ENCODE measurements at regions not wholly inside any gene's neighbourhood (a gene's known extent, or its start where the extent isn't known, plus 50 kb on each side); places are given as distances from the start of the nearest gene placed in this dataset.

GRCh38 chr13:50715402-50716146 lies 127.9 kb downstream of the DLEU7 start:
- no peaks in the 10 kb centered on the region for H3K9me3 ChIP-seq
- H3K4me3 ChIP-seq = peak overlapping the region in 3 of 8 donors; percentile 7 to 57 (median 12)
- TF ChIP-seq POLR2AphosphoS5 (IDR thresholded peaks at IDR 0.05) = peak in 2 of 3 donors; percentile 54 to 73
- no peak for TF ChIP-seq CTCF (IDR thresholded peaks at IDR 0.05 in 8 of 11, conservative IDR thresholded peaks at IDR 0.05 in 3 of 11)
- 55 to 89% (median 72%) methylated on average over 14 of the region's 14 CpGs for WGBS, 5 donors
- H3K27me3 ChIP-seq (replicated peaks in 1 of 7) = no peaks in the 10 kb centered on the region
- H3K27ac ChIP-seq = peak overlapping the region in 7 of 8 donors; percentile 34 to 81 (median 52)
- no peaks in the 10 kb centered on the region for H3K36me3 ChIP-seq
- peak; percentile 86 for DNase-seq
- peaks cover 0 to 47% (median 27%) of the 10 kb centered on the region in 6 donors for H3K4me1 ChIP-seq
- intact Hi-C loops (cut with DNase I; ENCODE audit: low total_unique reads) = no loop called here

DNA sequence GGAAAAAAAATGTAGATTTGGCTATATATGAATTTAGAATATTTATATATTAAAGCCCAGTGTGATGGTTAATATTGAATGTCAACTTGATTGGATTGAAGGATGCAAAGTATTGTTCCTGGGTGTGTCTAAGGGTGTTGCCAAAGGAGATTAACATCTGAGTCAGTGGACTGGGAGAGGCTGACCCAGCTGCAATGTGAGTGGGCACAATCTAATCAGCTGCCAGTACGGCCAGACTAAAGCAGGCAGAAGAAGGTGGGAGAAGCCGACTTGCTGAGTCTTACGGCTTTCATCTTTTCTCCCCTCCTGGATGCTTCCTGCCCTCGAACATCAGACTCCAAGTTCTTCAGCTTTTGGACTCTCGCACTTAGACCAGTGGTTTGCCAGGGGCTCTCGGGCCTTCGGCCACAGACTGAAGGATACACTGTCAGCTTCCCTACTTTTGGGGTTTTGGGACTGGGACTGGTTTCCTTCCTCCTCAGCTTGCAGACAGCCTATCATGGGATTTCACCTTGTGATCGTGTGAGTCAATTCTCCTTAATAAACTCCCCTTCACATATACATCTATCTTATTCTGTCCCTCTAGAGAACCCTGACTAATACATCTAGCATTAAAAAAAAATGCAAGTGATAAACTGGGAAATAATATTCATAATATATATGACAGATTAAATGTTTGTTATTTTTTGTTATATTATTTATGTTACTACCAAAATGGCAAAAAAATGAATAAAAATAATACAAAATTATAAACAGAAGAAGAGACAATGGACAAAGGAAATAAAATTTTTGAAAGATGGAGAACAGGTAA lies 122.4 kb downstream of the DLEU7 start:
- TF ChIP-seq CTCF (IDR thresholded peaks at IDR 0.05 in 8 of 11, conservative IDR thresholded peaks at IDR 0.05 in 3 of 11) (no peak), POLR2A (IDR thresholded peaks at IDR 0.05) (no peak), POLR2AphosphoS5 (IDR thresholded peaks at IDR 0.05) (no peak)
- WGBS, 5 donors = 80 to 92% (median 84%) methylated on average over 8 of the region's 8 CpGs

GRCh38 chr13:50721672-50721992 lies 121.9 kb downstream of the DLEU7 start:
- H3K36me3 ChIP-seq = no peaks in the 10 kb centered on the region
- H3K9me3 ChIP-seq = no peaks in the 10 kb centered on the region
- H3K27me3 ChIP-seq (replicated peaks in 1 of 7) = no peaks in the 10 kb centered on the region
- no peak overlapping the region for H3K4me3 ChIP-seq
- WGBS, 5 donors = 50 to 82% (median 67%) methylated on average over 1 of the region's 1 CpG
- no peak overlapping the region for H3K27ac ChIP-seq
- DNase-seq = no peak
- intact Hi-C loops (cut with DNase I; ENCODE audit: low total_unique reads) = no loop called here
- peaks cover 0 to 21% (median 0%) of the 10 kb centered on the region in 6 donors for H3K4me1 ChIP-seq
- TF ChIP-seq CTCF (IDR thresholded peaks at IDR 0.05 in 8 of 11, conservative IDR thresholded peaks at IDR 0.05 in 3 of 11) = no peak

More for the DNA sequence above, 122.4 kb downstream of the DLEU7 start:
- DNase-seq = no peak
- no peak overlapping the region for H3K27ac ChIP-seq
- H3K4me1 ChIP-seq = peaks cover 0 to 25% (median 0%) of the 10 kb centered on the region in 6 donors
- H3K9me3 ChIP-seq = no peaks in the 10 kb centered on the region
- H3K4me3 ChIP-seq = no peak overlapping the region
- H3K27me3 ChIP-seq (replicated peaks in 1 of 7) = no peaks in the 10 kb centered on the region
- H3K36me3 ChIP-seq = no peaks in the 10 kb centered on the region
- intact Hi-C loops (cut with DNase I; ENCODE audit: low total_unique reads) = no loop called here

DNA sequence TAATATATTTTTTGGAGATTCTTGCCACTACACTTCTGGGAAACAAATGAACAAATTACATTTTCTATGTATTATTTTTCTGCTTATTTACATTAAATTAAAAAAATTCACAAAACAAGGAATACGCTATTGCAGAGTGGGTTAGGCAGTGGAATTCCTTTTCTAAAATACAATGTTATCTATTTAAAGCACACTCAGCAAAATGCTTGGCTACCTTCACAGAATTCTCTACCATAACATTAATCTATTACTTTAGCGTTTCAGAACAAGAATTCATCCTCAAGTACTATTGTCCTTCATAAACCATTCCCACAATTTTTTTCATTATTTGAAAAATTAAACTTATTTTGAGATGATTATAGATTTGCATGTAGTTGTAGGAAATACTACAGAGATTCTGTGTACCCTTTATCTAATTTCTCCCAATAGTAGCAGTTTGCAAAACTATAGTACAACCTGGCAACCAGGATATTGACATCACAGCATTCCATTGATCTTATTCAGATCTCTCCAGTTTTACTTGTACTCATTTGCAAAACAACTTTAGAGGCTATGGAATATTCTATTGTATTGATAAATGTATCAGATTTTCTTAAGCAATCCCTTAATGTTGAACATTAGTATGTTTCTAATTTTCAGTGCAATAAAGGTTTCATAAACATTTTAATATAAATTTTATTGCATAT lies 120.9 kb downstream of the DLEU7 start:
- TF ChIP-seq POLR2AphosphoS5 (IDR thresholded peaks at IDR 0.05) (no peak), POLR2A (IDR thresholded peaks at IDR 0.05) (no peak), CTCF (IDR thresholded peaks at IDR 0.05 in 8 of 11, conservative IDR thresholded peaks at IDR 0.05 in 3 of 11) (no peak)
- no peaks in the 10 kb centered on the region for H3K9me3 ChIP-seq
- no peak for DNase-seq
- H3K4me3 ChIP-seq = no peak overlapping the region
- intact Hi-C loops (cut with DNase I; ENCODE audit: low total_unique reads) = no loop called here
- H3K27ac ChIP-seq = no peak overlapping the region
- H3K36me3 ChIP-seq = no peaks in the 10 kb centered on the region
- peaks cover 0 to 21% (median 0%) of the 10 kb centered on the region in 6 donors for H3K4me1 ChIP-seq
- no peaks in the 10 kb centered on the region for H3K27me3 ChIP-seq (replicated peaks in 1 of 7)
- 95 to 97% (median 96%) methylated on average over 2 of the region's 2 CpGs for WGBS, 5 donors
